Hematopoietic multipotent progenitor cell treated with erythropoietin and hydrocortisone succinate and interleukin-3 and kit ligand, for 6 days (in vitro differentiated cells): ENCODE measurements at regions not wholly inside any gene's neighbourhood (a gene's known extent, or its start where the extent isn't known, plus 50 kb on each side); places are given as distances from the start of the nearest gene placed in this dataset.

ENCODE experiments used
- DNase-seq: peaks from one replicate; pipeline ENCODE4 v3.0.0-alpha.2; 2015

DNA sequence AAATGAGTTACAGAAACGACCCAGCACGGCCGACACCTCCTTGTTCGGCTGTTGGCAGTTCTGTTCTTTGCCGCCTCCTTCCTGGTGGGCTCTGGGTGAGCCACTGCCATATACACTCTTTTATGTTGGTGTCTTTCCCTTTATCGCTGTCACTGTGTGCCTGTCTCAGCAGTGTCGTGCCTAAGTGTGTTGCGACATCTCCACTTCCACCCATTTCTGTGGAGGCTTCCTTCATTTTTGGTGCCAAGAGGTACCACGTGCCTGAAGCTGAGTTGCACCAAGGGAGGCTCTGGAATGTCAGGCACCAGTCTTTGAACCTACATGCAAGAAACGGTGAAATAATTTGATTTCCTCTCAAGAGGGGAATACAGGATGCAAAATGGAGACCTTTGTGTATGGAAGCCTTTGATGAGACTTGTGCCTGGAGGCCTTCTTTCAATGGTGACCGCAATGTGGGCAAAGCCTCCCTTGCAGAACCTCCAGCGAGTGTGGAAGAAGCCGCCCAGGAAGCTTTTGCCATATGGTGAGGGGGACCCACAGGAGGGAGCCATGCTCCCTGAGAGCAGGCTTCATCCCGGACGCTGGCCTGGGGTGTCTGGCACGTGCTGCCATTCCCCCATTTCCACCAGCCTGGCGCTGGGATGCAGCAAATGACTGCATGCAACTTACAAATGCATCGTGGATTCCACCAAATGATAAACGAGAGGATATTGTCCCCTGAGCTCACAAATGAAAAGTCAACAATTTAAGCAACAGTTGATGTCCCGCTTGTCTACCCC is 136.2 kb downstream of the TEX29 start:
- DNase-seq, result no peak

DNA sequence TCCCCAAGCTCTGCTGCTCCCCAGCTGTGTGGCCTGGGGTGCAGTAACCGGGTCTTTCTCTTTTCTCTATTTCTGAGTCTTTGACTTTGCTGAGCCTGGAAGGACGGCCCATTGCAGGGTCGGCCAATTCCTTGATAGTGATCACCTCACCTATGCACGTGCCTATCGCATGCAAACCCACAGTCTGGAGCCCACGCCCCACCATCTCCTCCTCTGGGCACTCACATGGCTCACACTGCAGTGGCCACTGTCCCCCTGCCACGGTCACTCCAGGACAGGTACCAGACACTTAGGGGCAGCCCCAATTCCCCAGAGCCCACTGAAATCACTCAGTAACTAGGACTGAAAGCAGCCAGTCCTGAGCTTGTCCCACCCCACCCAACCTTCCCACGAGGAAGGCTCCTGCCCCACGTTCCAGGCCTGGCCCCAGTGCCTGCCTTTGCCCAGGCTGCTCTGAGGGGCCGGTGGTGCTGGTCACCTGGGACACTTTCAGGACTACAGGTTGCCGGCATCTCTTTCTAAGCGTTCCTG is 137.6 kb downstream of the TEX29 start:
- DNase-seq, result no peak

DNA sequence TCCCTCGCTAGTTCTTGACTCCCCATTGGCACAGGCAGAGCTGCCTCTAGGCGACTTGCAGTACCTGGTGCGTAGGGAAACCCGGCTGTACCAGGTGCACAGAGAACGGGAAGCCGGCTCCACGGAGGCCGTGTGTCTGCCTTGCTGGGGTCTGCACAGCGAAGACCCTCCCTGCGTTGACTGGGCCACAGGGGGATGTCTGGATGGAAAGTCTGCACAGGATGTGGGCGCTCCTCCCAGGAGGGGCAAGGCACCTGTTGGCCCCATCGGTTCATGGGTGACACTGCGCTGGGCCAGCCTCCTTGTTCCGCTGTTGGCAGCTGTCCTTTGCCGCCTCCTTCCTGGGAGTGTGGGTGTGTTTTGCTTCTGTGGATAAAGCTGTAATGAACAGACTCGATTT is 138.3 kb downstream of the TEX29 start:
- no peak for DNase-seq

DNA sequence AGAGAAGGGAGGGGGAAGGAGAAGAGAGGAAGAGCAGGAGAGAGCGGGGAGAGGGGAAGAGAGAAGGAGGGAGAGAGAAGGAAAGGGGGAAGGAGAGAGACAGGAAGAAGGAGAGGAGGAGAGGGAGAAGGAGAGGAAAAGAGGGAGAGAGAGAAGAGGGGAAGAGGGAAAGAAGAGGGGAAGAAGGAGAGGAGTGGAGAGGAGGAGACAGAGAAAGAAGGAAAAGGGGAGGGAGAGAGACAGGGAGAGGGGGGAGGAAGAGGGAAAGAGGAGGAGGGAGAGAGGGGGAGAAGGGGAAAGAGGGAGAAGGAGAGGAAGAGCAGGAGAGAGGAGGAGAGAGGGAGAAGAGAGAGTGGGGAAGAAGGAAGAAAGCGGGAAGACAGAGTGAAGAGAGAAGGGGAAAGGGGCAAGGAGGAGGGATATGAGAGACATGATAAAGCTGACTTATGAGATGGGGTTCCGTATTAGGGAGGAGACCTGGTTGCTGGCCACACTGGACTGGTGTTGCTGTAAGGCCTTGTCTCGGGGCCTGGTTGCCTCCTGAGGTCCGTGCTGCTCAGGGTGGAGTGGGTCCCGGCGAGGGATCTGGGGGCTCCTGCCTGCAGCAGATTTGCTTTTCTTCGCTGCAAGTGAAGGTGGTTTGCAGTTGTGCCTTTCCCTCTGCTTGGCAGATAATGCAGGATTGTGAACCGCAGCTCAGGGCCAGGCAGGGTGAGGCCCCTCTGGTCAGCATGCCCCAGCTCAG is 139.5 kb downstream of the TEX29 start:
- no peak for DNase-seq

DNA sequence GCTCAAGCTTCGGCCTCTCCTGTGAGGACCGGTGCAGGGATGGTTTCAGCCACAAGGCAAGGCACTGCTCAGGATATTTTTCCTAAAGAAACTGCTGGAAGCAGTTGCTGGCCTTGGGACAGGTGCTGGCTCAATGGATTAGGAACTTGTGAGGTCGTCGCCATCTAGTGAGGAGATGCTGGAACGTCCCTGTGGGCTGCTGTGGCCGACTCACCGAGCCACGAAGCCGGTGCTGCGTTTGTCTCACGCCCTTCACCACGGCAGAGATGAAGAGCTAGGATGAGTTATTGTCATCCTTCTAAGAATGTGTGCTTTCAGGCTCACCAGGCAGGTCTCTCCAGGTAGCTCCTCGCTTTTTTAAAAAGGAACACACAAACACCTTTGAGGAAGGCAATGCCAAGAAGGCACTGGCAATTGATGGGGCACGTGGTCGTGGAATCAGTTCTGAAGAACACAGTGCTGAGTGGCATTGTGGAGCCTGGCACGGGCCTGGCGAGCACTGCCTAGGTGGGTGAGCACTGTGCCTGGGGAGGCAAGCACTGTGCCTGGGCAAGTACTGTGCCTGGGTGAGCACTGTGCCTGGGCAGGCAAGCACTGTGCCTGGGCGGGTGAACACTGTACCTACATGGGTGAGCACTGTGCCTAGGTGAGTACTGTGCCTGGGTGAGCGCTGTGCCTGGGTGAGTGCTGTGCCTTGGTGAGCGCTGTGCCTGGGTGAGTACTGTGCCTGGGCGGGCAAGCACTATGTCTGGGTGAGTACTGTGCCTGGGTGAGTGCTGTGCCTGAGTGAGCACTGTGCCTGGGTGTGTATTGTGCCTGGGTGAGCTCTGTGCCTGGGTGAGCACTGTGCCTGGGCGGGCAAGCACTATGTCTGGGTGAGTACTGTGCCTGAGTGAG is 140.4 kb downstream of the TEX29 start:
- DNase-seq, result peak; percentile 27

DNA sequence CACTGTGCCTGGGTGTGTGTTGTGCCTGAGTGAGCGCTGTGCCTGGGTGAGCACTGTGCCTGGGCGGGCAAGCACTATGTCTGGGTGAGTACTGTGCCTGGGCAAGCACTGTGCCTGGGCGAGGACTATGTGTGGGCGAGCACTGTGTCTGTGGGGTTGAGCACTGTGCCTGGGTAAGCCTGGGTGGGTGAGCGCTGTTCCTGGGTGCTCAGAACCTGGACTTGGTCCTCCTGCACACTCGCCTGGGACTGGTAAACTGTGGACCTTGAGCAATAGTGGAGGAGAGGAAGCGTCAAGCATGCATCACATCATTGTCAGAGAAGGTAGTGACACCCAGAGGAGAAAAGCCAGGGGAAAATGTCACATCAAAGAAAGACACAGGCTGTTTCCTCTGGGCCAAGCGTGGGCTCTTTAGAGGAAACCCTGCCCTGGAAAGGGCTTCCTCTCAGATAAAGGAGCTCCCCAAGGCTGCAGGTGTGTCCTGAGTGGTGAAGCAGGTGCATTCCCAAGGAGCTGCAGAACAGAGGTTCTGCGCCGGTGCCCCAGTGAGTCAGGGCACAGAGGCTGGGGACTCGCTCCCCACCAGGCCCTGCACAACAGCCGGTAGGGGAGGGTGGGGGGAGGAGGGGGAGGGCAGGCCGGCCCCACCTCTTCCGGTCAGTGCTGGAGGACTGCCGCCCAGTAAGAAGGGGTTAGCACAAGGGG is 141.2 kb downstream of the TEX29 start:
- DNase-seq, result no peak

DNA sequence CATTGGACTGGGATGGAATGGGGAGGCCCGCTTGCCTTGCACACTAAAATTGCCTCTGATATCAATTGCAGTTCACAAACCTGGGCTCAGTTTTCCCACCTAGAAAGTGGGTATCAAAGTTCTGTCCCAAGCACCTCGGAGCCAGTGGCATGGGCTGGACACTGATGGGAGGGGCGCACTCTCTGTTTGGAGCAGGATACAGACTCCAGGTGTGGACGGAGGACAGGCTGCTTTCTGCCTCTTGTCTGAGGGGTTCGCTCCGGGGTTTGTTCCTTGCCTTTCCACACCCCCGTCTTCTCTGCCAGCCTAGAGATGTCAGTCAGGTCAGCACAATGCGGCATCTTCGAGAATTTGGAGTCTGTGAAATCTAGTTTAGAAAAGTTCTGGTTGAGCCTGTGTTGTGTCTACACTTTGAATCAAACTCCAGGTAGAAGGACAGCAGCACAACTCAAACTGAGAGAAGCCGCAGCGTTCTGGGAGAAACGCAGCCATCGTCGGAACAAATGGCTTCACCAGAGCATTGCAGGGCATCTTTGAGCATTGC is 141.9 kb downstream of the TEX29 start:
- no peak for DNase-seq

DNA sequence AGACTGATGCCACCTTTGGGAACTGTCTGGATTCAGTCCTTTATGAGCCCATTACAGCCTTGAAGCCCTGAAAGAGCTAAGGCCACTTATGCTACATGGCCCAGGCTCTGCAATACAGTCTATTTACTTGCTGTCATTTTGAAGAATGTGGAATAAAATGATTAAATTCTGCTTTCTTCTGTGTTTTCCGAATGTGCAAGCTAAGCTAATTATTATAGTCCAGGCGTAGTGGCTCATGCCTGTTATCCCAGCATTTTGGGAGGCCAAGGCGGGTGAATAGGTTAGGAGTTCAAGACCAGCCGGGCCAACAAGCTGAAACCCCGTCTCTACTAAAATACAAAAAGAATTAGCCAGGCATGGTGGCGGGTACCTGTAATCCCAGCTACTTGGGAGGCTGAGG is 142.5 kb downstream of the TEX29 start:
- DNase-seq, result no peak

DNA sequence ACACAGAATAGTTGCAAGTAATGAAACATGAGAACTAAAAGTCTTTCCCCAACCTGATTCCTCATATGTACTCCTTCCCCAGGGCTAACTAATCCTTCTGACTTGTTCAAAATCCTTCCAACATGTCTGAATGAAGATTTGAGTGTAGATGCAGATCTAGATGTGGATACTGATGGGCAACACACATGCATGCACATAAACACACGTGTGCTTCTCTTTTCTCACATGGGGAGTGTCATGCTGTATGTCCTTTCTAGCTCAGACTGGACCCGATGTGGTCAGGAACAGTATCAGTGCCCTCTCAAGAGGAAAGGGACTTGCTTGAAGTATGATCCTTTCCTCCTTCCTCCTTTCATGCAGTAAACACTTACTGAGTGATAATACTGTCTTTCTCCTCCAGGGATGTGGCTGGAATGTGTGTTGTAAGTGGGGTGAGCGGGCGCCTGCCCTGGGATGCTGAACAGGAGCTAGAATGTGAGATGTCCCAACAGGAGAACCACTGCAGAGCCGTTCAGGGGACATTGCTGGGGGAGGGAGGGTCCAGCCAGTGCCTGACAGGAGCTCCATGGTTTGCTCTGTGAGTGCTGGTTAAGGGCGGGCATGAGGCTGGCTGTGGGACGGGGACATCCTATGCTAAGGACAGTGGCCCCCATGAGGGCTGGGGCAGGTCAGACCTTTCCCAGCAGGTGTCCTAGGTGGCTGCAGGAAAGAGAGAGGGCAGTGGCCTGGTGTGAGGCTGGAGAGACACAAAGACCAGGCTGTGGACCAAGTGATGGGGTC is 146.9 kb downstream of the TEX29 start:
- no peak for DNase-seq

DNA sequence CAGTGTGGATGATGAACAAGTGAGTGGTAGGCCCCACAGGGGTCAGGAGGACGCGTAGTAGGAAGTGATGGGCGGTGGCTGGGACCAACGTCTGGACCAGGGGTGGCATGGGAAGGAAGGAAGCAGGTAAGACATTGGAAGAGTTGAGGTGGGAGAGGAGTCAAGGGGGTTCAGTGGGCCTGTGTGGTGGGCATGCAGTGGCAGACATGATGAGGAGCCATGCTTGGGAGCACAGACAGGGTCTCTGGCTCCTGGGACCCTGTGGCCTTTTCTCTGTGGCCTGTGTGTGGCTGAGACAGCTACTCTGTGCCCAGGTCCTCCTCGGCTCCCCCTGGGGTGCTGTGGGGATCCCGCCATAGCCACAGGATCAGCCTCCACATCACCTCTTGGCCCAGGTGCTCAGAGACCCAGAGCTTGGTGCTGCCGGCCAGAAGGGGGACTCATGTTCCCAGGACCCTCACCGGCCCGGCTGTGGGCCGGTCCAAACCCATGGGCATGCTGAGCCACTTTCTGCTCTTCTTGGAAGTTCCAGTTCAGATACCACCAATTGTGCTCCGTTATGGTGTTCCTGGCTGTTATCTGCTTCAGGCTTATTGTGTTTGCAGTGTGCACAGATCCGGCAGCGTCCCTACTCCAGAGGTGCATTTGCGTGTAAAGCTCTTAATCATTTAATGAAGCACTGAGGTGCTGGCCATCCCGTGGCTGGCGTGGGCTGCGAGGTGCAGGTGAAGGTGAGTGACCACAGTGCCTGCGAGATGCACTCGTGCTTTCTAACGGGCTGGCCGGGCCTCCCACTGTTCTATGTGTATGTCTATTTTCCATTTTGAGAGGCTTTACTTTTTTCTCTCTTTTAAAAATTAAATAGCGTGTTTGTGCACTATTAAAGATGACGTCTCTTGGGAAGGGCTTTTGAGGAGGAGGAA is 147.9 kb downstream of the TEX29 start:
- DNase-seq, result no peak

DNA sequence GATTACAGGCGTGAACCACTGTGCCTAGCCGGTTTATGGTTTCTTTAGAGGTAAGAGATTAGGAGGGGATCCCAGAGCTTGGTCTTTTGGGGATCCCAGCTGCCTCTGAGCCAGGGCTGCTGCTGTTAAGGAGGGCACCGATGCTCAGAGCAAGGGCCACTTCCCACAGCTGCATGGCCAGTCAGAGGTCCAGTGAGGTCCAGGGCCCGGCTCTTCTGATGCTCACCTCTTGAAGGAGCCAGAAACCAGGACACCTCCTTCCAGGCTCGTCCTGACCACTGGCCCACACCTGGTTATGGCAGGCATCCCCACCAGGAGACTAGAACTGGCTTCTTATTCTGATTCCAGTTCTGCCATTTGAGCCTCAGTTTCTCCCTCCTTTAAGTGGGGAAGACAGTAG is 149.0 kb downstream of the TEX29 start:
- DNase-seq, result no peak

DNA sequence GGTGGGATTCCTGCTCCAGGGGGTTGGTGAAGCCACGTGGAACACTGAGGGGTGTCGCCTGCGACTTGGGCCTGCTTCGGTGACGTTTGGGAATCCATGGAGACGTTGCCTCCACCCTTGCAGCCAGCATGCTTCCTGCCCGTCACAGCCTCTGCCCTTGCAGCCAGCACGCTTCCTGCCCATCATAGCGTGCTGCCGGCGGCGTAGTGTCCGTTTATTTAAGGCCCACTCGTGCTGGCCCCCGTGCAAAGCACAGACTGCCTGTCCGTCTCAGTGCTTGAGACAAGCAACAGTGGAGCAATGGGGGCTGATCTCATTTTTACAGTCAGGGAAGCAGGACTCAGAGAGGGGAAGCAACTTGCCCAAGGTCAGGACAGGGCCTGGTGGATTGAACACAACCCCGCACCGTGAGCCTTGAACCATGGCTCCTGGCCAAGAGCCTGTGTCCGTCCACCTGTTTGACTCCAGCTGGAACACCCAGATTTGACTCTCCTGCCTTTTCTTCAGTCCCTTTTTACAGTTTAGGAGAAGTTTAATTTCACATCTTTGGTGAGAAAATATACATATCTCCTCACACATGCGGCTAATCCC is 149.6 kb downstream of the TEX29 start:
- no peak for DNase-seq

DNA sequence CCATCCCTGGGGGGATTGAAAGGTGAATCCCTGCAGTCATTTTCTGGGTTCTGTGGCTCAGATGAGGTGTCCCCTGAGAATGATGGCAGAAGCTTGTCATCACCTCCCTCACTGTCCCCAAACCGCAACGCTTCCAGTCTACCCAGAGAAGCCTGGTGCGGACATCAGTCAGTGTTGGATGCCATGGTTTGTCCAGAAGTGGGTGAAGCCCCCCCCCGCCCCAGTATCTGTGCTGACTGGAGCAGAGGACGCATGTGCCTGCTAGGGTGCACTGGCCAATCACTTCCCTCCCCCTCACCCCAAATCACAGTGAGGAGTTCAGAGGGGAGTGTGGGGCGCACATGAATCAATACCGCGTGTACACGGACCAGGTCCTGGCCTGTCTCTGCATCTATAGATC is 150.5 kb downstream of the TEX29 start:
- DNase-seq, result no peak

DNA sequence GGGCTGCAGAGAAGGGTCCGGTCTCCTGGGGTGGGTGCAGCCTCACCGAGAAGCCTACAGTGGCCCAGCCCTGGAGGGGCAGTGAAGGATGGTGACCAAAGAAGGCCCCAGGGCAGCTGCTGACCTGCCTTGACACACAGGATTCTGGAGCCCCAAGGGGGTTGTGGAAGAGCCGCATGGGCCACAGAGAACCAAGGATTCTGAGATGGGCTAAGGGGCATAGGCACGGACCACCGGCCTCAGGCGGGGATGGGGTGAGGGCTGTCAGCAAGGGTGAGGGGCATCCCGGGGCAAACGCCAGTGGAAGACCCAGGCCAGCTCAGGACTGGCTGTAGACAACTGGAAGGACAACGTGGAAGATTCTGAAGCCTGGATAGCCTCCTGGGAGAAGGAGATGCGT is 151.6 kb downstream of the TEX29 start:
- no peak for DNase-seq

DNA sequence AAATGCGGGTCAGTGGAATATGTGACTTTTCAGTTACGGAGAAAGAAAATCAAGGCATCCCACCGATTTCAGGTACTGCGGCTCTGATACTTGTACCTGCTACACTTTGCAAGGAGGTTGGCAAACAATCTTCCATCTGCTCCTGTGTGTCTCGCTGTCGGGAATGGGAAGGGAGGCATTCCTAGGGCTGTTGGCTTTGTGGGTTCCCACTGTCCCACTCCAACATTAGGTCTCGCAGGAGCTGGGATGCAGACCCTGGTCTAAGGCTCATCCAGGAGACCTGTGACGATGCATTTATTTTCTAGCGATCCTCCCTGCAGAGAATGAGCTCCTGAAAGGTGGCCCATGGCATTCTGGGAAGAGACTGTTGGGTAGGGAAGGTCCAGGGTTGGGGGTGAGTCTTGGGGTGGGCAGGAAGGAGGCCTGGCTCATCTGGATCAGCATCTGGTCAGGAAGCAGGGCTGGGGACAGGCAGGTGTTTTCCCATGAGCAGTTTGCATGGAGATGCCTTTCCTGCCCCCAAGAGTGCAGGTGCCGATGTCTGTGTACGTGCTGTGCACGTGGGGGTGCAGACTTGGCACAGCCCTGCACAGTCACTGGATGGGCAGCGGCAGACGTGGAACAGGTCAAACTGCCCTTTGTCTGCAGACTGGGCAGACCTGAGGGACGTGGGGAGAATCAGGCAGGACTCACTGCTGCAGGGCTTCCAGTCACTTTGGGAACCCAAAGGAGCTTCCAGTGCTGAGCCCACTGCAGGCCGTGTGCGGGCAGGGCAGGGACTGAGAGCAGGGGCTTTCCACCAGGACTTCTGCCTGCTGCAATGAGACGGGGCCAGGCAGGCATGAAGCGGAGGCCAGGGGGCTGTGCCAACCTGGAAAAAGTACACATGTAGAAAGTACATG is 152.4 kb downstream of the TEX29 start:
- DNase-seq, result no peak

DNA sequence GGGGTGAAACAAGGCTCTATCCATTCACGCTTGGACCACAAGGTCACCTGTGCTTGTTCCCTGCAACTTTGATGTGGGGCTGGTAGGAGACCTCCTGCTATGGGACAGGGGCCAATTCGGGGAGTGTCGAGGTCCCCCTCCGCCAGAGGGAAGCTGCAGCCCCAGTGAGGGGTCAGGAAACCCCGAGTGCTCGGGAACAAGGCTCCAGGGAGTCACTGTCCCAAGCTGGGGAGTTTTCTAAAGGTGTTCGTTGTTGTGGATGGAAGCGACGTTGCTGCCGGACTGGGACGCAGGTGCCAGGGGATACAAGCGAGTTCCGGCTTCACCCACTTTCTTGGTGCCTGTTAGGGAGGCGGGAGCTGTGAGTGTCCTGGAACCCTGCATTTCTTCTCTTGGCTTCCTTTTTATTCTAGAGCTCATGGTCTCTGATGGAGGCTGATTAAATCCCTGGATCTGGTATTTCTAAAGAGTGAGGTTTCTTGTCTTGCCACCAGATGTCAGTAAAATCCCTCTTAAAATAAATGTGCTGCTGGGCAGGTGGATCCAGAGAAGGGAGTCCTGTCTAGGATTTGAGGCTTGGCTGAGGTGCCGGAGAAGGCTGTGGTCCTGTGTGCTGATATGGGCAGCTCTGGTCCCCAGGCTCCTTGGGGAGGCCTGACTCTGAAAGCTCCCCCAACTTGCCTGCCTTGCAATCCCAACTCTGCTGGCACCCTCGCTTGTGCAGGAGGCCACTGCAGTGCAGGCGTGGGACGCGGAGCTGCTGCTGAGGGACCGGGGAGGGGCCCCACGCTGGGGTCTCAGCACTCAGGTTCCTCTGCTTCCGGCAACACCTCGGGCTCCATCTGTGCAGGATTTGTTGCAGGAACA is 153.9 kb downstream of the TEX29 start:
- DNase-seq, result peak; percentile 54

DNA sequence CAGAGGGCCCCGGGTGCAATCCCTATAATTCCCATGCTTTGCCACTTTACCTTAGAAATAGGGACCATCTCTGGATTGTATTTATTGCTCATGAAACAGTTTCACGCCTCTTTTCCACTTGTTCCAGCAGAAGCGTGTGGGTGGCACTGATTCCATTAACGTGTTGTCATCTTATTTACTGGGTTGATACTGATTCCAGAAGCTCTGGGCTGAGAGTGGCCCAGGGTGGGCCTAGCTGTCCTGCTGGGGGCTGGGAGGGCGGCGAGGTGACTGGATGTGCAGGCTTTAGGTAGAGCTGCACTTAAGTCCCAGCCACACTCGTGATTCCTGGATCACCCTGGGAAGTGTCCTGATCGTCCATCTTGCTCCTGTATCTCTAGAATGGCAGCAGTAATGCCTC is 155.0 kb downstream of the TEX29 start:
- no peak for DNase-seq

DNA sequence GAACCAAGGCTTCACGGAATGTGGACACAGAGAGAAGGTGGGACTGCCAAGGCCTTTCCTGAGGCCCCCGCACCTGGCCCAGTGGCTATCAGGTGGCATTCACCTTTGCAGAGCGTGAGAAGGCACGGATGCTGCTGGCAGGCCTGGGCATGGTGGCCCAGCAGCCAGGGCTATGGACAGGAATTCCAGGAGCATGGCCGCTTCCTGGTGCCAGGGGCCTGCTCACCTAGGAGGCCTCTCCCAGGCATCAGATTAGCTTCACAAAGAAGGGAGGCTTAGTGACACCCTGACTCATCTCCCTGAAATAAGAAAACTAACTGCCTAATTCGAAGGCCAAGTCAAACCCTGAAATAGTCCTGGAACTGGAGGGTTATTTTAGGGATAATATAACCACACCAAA is 155.8 kb downstream of the TEX29 start:
- DNase-seq, result no peak
